Mucosa of descending colon (tissue), 3 donors: ENCODE measurements at regions not wholly inside any gene's neighbourhood (a gene's known extent, or its start where the extent isn't known, plus 50 kb on each side); places are given as distances from the start of the nearest gene placed in this dataset.
A peak's percentile ranks its signal among the peaks of the same experiment; 100 is the strongest.
"Not testable (repeated sequence)": the region's sequence is repeated elsewhere in the genome, so short reads cannot be mapped to it uniquely, and the experiment has no call there.

Experiments used
- ATAC-seq: fragments of 200-7000 bp; cut with Tn5 transposase; one replicate; pipeline ENCODE4 v1.9.1; 2020; ENCODE audit warnings: mild to moderate bottlenecking, moderate library complexity
- DNase-seq, 3 donors: peaks; one replicate each; pipeline ENCODE4 v3.0.0-alpha.2; 2020
- H3K36me3 ChIP-seq: fragments of 200-600 bp; one replicate; pipeline ENCODE4 v1.8.0; 2021; ENCODE audit warnings: low read depth, mild to moderate bottlenecking
- H3K4me1 ChIP-seq: fragments of 200-600 bp; one replicate; pipeline ENCODE4 v1.8.0; 2021; ENCODE audit warnings: low read depth, mild to moderate bottlenecking
- H3K4me3 ChIP-seq: fragments of 200-600 bp; one replicate; pipeline ENCODE4 v1.8.0; 2021; ENCODE audit warnings: mild to moderate bottlenecking
- H3K9me3 ChIP-seq: fragments of 200-600 bp; one replicate; pipeline ENCODE4 v1.8.0; 2021; ENCODE audit warnings: mild to moderate bottlenecking
- intact Hi-C, 2 donors: fragments of 100-400 bp; cut with DNase I in 1 of 2; cut with micrococcal nuclease in 1 of 2; formaldehyde crosslinking; loops; one replicate each; pipeline versions ENCODE4 v1.11.0 to v1.11.1; 2022; cut with DNase I, micrococcal nuclease
- TF ChIP-seq, protein P1 (sequence below): fragments of 200-600 bp; IDR thresholded peaks from one replicate; pipeline ENCODE4 v1.8.0; 2022; ENCODE audit warnings: antibody characterized with exemption, mild to moderate bottlenecking
- donor health status: DM: no; HTN: no; CAD: no; lungs with moderate emphysema.
- donor health status: DM: no; HTN: no; CAD: no.
- donor health status: DM: no; HTN: yes; CAD: no.

DNA sequence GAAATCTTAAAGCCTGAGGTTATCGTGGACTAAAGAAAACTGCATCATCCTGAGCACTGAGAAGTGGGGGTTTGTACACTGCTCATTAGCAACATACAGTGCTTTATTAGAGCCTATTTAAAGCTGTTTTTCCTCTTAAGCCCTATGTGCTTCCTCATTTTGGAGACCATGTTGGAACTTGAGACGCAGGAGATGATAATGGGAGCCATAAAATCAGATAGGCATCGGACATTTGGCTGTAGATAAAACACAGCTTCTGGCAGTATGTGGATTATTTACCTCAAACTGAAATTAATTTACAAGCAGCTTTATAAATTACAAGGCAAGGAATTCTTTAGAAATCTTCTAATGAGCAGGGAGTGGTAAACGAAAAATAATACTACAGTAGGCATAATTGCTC is 147.7 kb upstream of the IVNS1ABP start:
- intact Hi-C loops = no loop called here
- no peaks in the 10 kb centered on the region for H3K9me3 ChIP-seq
- H3K36me3 ChIP-seq = no peaks in the 10 kb centered on the region
- ATAC-seq (no peak), DNase-seq (no peak)
- H3K4me3 ChIP-seq = no peak overlapping the region
- no peaks in the 10 kb centered on the region for H3K4me1 ChIP-seq
- TF ChIP-seq, protein P1, sequence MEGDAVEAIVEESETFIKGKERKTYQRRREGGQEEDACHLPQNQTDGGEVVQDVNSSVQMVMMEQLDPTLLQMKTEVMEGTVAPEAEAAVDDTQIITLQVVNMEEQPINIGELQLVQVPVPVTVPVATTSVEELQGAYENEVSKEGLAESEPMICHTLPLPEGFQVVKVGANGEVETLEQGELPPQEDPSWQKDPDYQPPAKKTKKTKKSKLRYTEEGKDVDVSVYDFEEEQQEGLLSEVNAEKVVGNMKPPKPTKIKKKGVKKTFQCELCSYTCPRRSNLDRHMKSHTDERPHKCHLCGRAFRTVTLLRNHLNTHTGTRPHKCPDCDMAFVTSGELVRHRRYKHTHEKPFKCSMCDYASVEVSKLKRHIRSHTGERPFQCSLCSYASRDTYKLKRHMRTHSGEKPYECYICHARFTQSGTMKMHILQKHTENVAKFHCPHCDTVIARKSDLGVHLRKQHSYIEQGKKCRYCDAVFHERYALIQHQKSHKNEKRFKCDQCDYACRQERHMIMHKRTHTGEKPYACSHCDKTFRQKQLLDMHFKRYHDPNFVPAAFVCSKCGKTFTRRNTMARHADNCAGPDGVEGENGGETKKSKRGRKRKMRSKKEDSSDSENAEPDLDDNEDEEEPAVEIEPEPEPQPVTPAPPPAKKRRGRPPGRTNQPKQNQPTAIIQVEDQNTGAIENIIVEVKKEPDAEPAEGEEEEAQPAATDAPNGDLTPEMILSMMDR = no peak

DNA sequence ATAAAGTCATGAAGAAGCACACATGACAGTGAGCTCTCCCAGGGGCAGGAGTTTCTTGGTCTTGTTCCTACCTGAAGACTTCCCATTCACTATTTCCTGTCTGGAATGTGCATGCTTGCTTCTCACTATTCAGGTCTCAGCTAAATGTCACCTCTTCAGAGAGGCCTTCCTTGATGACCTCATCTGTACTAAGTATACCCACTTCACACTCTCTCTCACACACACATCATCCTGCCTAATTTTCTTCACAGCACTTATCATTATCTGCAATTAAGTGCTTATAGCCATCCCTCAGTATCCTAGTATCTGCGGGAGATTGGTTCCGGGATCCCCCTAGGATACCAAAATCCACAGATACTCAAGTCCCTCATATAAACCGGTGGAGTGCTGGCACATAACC is 146.4 kb upstream of the IVNS1ABP start:
- Histone ChIP-seq H3K4me1 (no peaks in the 10 kb centered on the region), H3K36me3 (no peaks in the 10 kb centered on the region), H3K4me3 (no peak overlapping the region), H3K9me3 (no peaks in the 10 kb centered on the region)
- intact Hi-C loops = no loop called here
- no peak for DNase-seq
- TF ChIP-seq, protein P1 = no peak
- peak; percentile 13 for ATAC-seq

DNA sequence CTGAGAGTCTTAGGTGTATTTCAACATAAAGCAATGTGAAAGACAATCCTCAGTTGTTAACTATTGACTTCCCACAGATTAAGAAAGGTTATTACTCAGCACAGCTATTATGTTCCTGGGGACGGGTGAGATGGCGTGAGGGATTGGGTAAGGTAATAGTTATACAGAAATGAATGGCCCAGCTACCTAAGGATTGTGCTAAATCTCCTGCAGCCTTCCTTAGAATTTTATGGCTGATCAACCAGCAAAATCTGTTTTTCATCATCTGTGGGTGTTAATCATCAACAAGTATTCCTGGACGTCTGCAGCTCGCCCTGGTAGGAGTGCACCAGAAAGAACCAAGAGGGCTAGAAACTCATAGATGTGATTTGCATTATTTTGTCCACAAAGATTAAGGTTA is 146.0 kb upstream of the IVNS1ABP start:
- intact Hi-C loops = no loop called here
- TF ChIP-seq, protein P1 = no peak
- ATAC-seq = peak; percentile 31
- Histone ChIP-seq H3K4me1 (no peaks in the 10 kb centered on the region), H3K4me3 (no peak overlapping the region), H3K36me3 (no peaks in the 10 kb centered on the region), H3K9me3 (no peaks in the 10 kb centered on the region)
- DNase-seq = no peak

DNA sequence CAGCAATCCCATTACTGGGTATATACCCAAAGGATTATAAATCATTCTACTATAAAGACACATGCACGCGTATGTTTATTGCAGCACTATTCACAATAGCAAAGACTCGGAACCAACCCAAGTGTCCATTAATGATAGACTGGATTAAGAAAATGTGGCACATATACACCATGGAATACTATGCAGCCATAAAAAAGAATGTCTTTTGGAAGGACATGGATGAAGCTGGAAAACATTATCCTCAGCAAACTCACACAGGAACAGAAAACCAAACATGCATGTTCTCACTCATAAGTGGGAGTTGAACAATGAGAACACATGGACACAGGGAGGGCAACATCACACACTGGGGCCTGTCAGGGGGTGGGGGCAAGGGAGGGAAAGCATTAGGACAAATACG is 143.7 kb upstream of the IVNS1ABP start:
- intact Hi-C loops, H3K4me3 ChIP-seq, H3K9me3 ChIP-seq, ATAC-seq, DNase-seq, H3K36me3 ChIP-seq, H3K4me1 ChIP-seq: not testable (repeated sequence)

DNA sequence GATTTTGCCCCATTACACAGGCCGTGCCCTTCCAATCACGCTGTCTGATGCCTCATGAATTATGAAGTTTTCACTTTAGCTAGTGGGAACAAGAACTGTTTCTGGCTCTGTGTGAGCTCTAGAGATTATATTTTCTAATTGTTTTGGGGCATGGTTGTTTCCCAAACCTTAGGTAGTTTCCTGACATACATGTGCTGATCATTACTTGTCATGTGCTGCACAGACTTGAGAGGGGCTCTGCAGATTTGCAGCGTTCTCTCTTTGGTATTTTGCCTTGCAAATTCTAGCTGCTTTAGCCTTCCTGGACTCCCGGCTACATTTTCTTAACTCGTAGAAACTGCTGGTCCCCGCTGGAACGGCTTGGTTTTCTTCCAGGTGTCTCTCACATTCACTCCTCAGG is 142.1 kb upstream of the IVNS1ABP start:
- no peak overlapping the region for H3K4me3 ChIP-seq

DNA sequence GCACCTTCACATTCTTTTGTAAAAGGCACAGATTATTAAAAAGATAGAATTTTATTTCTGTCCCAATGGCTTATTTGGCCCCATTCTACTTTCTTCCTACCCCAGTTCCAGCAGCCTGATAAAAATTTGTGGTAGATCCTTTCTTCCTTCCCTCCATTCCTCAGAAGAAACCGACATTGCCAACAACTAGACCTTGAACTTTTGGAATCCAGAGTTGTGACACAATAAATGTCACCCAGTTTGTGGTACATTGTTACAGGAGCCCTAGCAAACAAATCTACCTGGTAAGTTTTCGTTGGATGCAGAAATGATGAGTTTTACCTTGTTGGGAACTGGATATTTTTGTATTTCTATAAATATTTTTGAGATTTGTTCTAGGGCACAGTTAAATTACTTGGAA is 141.6 kb upstream of the IVNS1ABP start:
- H3K4me3 ChIP-seq = no peak overlapping the region
- no peaks in the 10 kb centered on the region for H3K36me3 ChIP-seq
- ATAC-seq (no peak), DNase-seq (no peak)
- TF ChIP-seq, protein P1 = no peak
- H3K9me3 ChIP-seq = no peaks in the 10 kb centered on the region
- intact Hi-C loops = no loop called here
- no peaks in the 10 kb centered on the region for H3K4me1 ChIP-seq

More for the DNA sequence above, 142.1 kb upstream of the IVNS1ABP start:
- H3K36me3 ChIP-seq = no peaks in the 10 kb centered on the region
- no peak for DNase-seq
- no peaks in the 10 kb centered on the region for H3K4me1 ChIP-seq
- intact Hi-C loops = no loop called here
- TF ChIP-seq, protein P1 = no peak
- no peaks in the 10 kb centered on the region for H3K9me3 ChIP-seq
- no peak for ATAC-seq
